NCI-H446 (cell line): ENCODE measurements at regions not wholly inside any gene's neighbourhood (a gene's known extent, or its start where the extent isn't known, plus 50 kb on each side); places are given as distances from the start of the nearest gene placed in this dataset.
"Not testable (repeated sequence)": the region's sequence is repeated elsewhere in the genome, so short reads cannot be mapped to it uniquely, and the experiment has no call there.

Experiments used
- DNase-seq, 2 experiments: peaks; one replicate each; lab custom pipeline; 2025; lab: John Stamatoyannopoulos, UW

DNA sequence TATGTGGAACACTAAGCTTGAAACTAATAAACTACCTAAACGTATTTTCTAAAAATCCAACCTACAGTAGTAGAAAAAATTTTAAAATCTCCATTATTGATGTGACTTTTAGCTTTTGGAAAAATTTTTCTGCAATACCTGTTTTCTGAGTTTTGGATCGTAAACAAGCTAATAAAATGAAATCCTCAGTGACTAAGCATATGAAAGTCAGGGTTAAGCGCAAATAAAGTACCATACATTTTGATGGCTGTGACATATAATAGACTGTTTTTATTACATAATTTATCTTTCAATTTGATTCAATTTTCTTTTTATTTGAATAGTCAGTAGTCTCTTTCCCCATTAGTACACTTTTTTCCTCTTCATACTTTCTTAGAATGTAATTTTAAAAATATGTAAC lies 683.6 kb downstream of the NUP35 start:
- DNase-seq, result no peak

- no peak for DNase-seq
Observed at GRCh38 chr2:183809404-183809803, 685.2 kb downstream of the NUP35 start.

GRCh38 chr2:183811281-183811680 lies 687.0 kb downstream of the NUP35 start:
- no peak for DNase-seq

DNA sequence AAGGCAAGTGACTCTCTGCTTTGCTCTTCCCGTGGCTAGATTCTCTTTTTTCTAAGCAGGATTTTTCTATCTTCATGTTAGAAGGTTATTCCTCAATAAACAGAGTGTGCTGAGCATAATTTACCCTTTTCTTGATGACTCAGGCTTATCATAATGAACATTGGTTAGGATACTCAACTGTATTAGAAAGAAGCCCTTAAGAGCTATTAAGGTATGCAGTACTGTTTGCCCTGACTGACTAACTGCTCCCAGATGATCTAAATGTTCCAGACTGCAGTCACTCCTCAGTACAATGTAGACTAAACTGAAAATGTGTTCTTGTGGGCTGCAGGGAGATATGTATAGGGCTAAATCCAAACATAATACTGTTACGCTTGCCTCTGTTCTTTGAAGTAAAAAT lies 687.8 kb downstream of the NUP35 start:
- DNase-seq, result no peak

- no peak for DNase-seq
Observed at GRCh38 chr2:183825710-183826109, 701.5 kb downstream of the NUP35 start.

- DNase-seq, result no peak
Observed at GRCh38 chr2:183829931-183830330, 705.7 kb downstream of the NUP35 start.

- DNase-seq, result no peak
Observed at GRCh38 chr2:183837157-183837556, 712.9 kb downstream of the NUP35 start.

GRCh38 chr2:183838295-183838694 lies 714.1 kb downstream of the NUP35 start:
- DNase-seq, result no peak

DNA sequence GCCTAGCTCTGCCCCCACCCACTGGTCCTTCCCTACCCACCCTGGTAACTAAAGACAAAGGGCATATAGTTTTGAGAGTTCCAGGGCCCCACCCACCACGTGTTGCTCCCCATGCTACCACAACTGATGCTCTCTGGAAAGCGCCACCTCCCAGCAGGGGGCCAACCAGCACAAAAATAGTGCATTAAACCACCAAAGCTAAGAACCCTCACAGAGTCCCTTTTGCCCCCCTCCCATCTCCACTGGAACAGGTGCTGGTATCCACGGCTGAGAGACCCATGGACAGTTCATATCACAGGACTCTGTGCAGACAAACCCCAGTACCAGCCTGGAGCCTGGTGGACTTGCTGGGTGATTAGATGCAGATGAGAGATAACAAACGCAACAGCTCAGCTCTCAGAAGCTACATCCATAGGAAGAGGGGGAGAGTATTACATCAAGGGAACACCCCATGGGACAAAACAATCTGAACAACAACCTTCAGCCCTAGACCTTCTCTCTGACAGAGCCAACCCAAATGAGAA lies 715.9 kb downstream of the NUP35 start:
- no peak for DNase-seq

GRCh38 chr2:183849826-183850225 lies 725.6 kb downstream of the NUP35 start:
- DNase-seq, result not testable (repeated sequence)

- no peak for DNase-seq
Observed at GRCh38 chr2:183859129-183859528, 734.9 kb downstream of the NUP35 start.

GRCh38 chr2:183866666-183867065 lies 731.7 kb upstream of the ZNF804A start:
- DNase-seq, result peak in 1 of 2 experiments; percentile 28

- DNase-seq, result peak; percentile 25 to 52
Observed at GRCh38 chr2:183867206-183867605, 731.1 kb upstream of the ZNF804A start.

DNA sequence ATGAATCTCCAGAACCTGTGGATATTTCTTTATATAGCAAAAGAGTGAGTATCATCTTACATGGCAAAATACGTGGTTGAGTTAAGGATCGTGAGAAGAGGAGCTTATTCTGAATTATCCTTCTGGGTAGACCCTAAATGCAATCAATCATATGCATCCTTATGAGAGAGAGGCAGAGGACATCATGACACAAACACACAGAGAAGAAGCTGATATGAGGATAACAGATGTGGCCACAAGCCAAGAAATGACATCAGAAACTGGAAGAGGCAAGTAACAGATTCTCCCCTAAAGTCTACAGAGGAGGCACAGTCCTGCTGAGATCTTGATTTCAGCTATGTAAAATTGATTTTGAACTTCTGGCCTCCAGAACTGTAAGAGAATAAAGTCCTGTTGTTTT lies 730.2 kb upstream of the ZNF804A start:
- peak; percentile 72 to 88 for DNase-seq

DNA sequence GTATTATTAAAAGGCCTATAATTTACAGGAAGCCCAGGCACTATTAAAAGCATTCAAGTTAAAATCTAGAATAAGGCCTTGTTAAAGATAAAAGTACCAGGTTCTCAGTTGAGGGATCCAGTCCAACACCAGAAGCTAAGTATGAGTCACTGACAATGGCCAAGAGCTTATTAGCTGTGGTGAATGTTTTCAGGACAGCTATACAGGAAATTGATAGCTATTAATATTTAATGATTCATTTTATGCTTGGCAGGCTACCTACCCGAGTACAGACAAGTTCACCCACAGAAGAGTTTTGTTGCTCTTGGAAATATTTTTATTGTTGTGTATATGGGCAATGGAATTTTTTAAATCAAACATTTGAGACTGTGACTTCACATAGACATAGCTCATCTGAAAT lies 729.6 kb upstream of the ZNF804A start:
- DNase-seq, result peak; percentile 51 to 81

DNA sequence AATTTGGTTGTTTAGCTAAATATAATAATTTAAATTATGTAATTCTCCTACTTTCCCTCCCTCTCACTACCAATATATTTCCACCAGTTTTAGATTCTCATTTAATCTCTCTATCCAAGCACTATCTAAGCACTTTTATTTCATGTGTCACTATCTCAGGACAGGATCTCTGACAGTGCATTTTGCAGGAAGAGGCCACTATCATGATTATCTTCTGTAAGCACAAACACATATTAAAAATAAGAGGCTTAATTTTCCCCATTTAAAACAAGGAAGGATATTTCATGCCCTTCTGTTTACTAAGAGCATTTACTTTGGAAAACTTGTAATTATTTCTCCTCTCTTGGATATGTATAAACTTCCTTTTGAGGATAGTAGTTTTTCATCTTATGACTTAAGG lies 726.2 kb upstream of the ZNF804A start:
- no peak for DNase-seq

GRCh38 chr2:183881978-183882377 lies 716.4 kb upstream of the ZNF804A start:
- no peak for DNase-seq

GRCh38 chr2:183892315-183892941 lies 705.9 kb upstream of the ZNF804A start:
- no peak for DNase-seq

GRCh38 chr2:183898641-183899040 lies 699.7 kb upstream of the ZNF804A start:
- DNase-seq, result no peak

GRCh38 chr2:183901931-183902330 lies 696.4 kb upstream of the ZNF804A start:
- DNase-seq, result no peak

DNA sequence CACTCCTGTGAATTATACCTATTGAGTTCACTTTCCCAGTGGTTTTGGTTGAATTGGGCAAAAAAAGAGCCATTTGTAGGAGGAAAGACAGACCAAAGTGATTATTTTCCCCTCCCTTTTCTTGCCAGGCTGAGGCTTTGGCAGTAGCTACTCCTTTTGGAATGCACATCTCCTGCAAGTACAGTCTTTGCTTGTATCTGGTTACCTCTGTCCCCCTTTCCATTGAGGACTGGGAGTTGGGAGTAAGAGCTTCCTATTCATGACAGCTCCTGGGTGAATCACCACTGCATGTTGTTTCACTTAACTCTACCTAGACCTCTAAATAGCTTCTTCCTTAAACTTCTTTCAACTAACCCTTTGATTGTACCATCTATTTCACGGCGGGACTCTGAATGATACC lies 695.3 kb upstream of the ZNF804A start:
- peak in 1 of 2 experiments; percentile 21 for DNase-seq

DNA sequence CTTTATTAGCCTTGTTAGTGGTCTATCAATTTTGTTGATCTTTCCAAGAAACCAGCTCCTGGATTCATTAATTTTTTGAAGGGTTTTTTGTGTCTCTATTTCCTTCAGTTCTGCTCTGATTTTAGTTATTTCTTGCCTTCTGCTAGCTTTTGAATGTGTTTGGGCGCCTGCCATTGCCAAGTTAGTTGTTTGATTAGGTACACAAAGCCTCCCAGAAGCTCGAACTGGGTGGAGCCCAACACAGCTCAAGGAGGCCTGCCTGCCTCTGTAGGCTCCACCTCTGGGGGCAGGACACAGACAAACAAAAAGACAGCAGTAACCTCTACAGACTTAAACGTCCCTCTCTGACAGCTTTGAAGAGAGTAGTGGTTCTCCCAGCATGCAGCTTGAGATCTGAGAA lies 682.3 kb upstream of the ZNF804A start:
- not testable (repeated sequence) for DNase-seq

DNA sequence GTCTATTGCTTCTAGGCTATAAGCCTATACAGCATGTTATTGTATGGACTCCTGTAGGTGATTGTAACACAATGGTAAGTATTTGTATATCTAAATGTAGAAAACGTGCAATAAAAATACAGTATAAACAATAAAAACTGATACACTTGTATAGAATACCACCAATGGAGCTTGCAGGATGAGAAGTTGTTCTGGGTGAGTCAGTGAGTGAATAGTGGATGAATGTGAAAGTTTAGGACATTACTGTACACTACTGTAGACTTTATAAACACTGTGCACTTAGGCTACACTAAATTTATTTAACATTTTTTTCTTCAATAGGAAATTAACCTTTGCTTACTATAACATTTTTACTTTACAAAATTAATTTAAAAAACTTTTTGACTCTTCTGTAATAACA lies 679.2 kb upstream of the ZNF804A start:
- no peak for DNase-seq

GRCh38 chr2:183919926-183920325 lies 678.4 kb upstream of the ZNF804A start:
- no peak for DNase-seq
